ENCODE measurements at regions not wholly inside any gene's neighbourhood (a gene's known extent, or its start where the extent isn't known, plus 50 kb on each side); places are given as distances from the start of the nearest gene placed in this dataset.

GRCh38 chr6:166839569-166839968, 116.8 kb downstream of the RNASET2 start:
- Histone ChIP-seq H3K27me3 (ENCODE audit: control insufficient read depth, insufficient read depth, low read length) (no peaks in the 10 kb centered on the region), H3K4me1 (ENCODE audit: control insufficient read depth in 2 of 3, insufficient read depth in 2 of 3, low read depth in 1 of 3, low read length in 3 of 3) (no peaks in the 10 kb centered on the region), H3K9me3 (ENCODE audit: control insufficient read depth in 2 of 3, insufficient read depth in 1 of 3, low read length in 3 of 3) (peaks cover 0 to 3% (median 0%) of the 10 kb centered on the region in 3 donors), H3K4me3 (ENCODE audit: low read length in 3 of 3) (no peak overlapping the region), H3K36me3 (ENCODE audit: control insufficient read depth in 2 of 3, insufficient read depth in 3 of 3, low read length in 3 of 3) (no peaks in the 10 kb centered on the region), H3K27ac (ENCODE audit: low read depth in 2 of 2, low read length in 2 of 2) (no peak overlapping the region), H3K9ac (ENCODE audit: low read length in 3 of 3) (no peak overlapping the region)
- FAIRE-seq (no peak), DNase-seq (no peak)
- intact Hi-C loops (cut with DNase I) = no loop called here
- TF ChIP-seq CTCF (IDR thresholded peaks at IDR 0.05; ENCODE audit: borderline replicate concordance, extremely low read depth, insufficient read depth) = no peak

GRCh38 chr6:166838987-166839386, 117.4 kb downstream of the RNASET2 start:
- H3K4me3 ChIP-seq (ENCODE audit: low read length in 3 of 3) = no peak overlapping the region
- intact Hi-C loops (cut with DNase I) = no loop called here
- H3K36me3 ChIP-seq (ENCODE audit: control insufficient read depth in 2 of 3, insufficient read depth in 3 of 3, low read length in 3 of 3) = no peaks in the 10 kb centered on the region
- H3K4me1 ChIP-seq (ENCODE audit: control insufficient read depth in 2 of 3, insufficient read depth in 2 of 3, low read depth in 1 of 3, low read length in 3 of 3) = no peaks in the 10 kb centered on the region
- TF ChIP-seq CTCF (IDR thresholded peaks at IDR 0.05; ENCODE audit: borderline replicate concordance, extremely low read depth, insufficient read depth) = no peak
- H3K9ac ChIP-seq (ENCODE audit: low read length in 3 of 3) = no peak overlapping the region
- H3K27ac ChIP-seq (ENCODE audit: low read depth in 2 of 2, low read length in 2 of 2) = no peak overlapping the region
- no peak for FAIRE-seq
- H3K9me3 ChIP-seq (ENCODE audit: control insufficient read depth in 2 of 3, insufficient read depth in 1 of 3, low read length in 3 of 3) = peaks cover 0 to 3% (median 0%) of the 10 kb centered on the region in 3 donors
- no peak for DNase-seq
- H3K27me3 ChIP-seq (ENCODE audit: control insufficient read depth, insufficient read depth, low read length) = no peaks in the 10 kb centered on the region

- Histone ChIP-seq H3K27ac (ENCODE audit: low read depth in 2 of 2, low read length in 2 of 2) (no peak overlapping the region), H3K36me3 (ENCODE audit: control insufficient read depth in 2 of 3, insufficient read depth in 3 of 3, low read length in 3 of 3) (no peaks in the 10 kb centered on the region), H3K27me3 (ENCODE audit: control insufficient read depth, insufficient read depth, low read length) (no peaks in the 10 kb centered on the region), H3K4me3 (ENCODE audit: low read length in 3 of 3) (no peak overlapping the region), H3K9me3 (ENCODE audit: control insufficient read depth in 2 of 3, insufficient read depth in 1 of 3, low read length in 3 of 3) (peaks cover 0 to 3% (median 0%) of the 10 kb centered on the region in 3 donors), H3K9ac (ENCODE audit: low read length in 3 of 3) (no peak overlapping the region), H3K4me1 (ENCODE audit: control insufficient read depth in 2 of 3, insufficient read depth in 2 of 3, low read depth in 1 of 3, low read length in 3 of 3) (no peaks in the 10 kb centered on the region)
- intact Hi-C loops (cut with DNase I) = no loop called here
- no peak for TF ChIP-seq CTCF (IDR thresholded peaks at IDR 0.05; ENCODE audit: borderline replicate concordance, extremely low read depth, insufficient read depth)
- DNase-seq (no peak), FAIRE-seq (no peak)
These were observed 119.3 kb downstream of the RNASET2 start for GRCh38 chr6:166836785-166837718.

All from kidney (tissue), 13 donors.